ENCODE measurements at regions not wholly inside any gene's neighbourhood (a gene's known extent, or its start where the extent isn't known, plus 50 kb on each side); places are given as distances from the start of the nearest gene placed in this dataset.
"Not testable (repeated sequence)": the region's sequence is repeated elsewhere in the genome, so short reads cannot be mapped to it uniquely, and the experiment has no call there.

GRCh38 chr2:132352481-132353001 lies 64.1 kb upstream of the GPR39 start:
- H3K27me3 ChIP-seq; DNase-seq; H3K27ac ChIP-seq; intact Hi-C loops (cut with DNase I); H3K36me3 ChIP-seq; H3K9me3 ChIP-seq: not testable (repeated sequence)
- no CpG with 5 or more reads among the region's 44 CpGs for WGBS, 2 donors
- Histone ChIP-seq H3K4me1 (peaks cover 0 to 26% (median 0%) of the 10 kb centered on the region in 3 donors), H3K4me3 (peak overlapping the region; percentile 35 to 63 (median 50))
- peak in 1 of 6 experiments; percentile 9 for TF ChIP-seq CTCF (IDR thresholded peaks at IDR 0.05)

- H3K4me1 ChIP-seq: peaks cover 0 to 18% (median 0%) of the 10 kb centered on the region in 3 donors
- H3K36me3 ChIP-seq; DNase-seq; intact Hi-C loops (cut with DNase I); H3K27me3 ChIP-seq; H3K9me3 ChIP-seq: not testable (repeated sequence)
- peak overlapping the region in 1 of 4 donors; percentile 11 for H3K27ac ChIP-seq
- WGBS, 2 donors: 0 to 5% methylated on average over 8 to 10 of the region's 32 CpGs
- H3K4me3 ChIP-seq: peak overlapping the region; percentile 35 to 63 (median 50)
These were observed 63.2 kb upstream of the GPR39 start for GRCh38 chr2:132353380-132353779.

GRCh38 chr2:132360964-132361363 lies 55.6 kb upstream of the GPR39 start:
- DNase-seq; H3K4me1 ChIP-seq; intact Hi-C loops (cut with DNase I); H3K36me3 ChIP-seq; H3K27ac ChIP-seq; H3K27me3 ChIP-seq; H3K4me3 ChIP-seq: not testable (repeated sequence)
- H3K9me3 ChIP-seq: peaks cover 0 to 18% (median 0%) of the 10 kb centered on the region in 3 donors
- 82 to 91% methylated on average over 7 to 11 of the region's 19 CpGs for WGBS, 2 donors

- H3K27ac ChIP-seq; H3K27me3 ChIP-seq; H3K4me3 ChIP-seq; intact Hi-C loops (cut with DNase I); DNase-seq; H3K4me1 ChIP-seq; H3K36me3 ChIP-seq: not testable (repeated sequence)
- peaks cover 0 to 19% (median 0%) of the 10 kb centered on the region in 3 donors for H3K9me3 ChIP-seq
- 90% methylated on average over 2 of the region's 16 CpGs; no CpG with 5 or more reads in 1 of the 2 donors for WGBS, 2 donors
These were observed 55.1 kb upstream of the GPR39 start for GRCh38 chr2:132361498-132361897.

- H3K27me3 ChIP-seq; H3K27ac ChIP-seq; H3K4me1 ChIP-seq; H3K4me3 ChIP-seq; intact Hi-C loops (cut with DNase I); H3K36me3 ChIP-seq; DNase-seq: not testable (repeated sequence)
- peaks cover 0 to 19% (median 0%) of the 10 kb centered on the region in 3 donors for H3K9me3 ChIP-seq
- 58 to 69% methylated on average over 2 of the region's 2 CpGs for WGBS, 2 donors
These were observed 53.3 kb upstream of the GPR39 start for GRCh38 chr2:132363352-132363751.

- 73 to 83% methylated on average over 2 of the region's 3 CpGs for WGBS, 2 donors
These were observed 50.6 kb upstream of the GPR39 start for GRCh38 chr2:132365963-132366362.

GRCh38 chr2:132366421-132367180 lies 50.0 kb upstream of the GPR39 start:
- no peaks in the 10 kb centered on the region for H3K4me1 ChIP-seq
- H3K4me3 ChIP-seq: no peak overlapping the region
- H3K27ac ChIP-seq: no peak overlapping the region
- 62 to 76% methylated on average over 5 of the region's 5 CpGs for WGBS, 2 donors
- peaks cover 0 to 19% (median 0%) of the 10 kb centered on the region in 3 donors for H3K9me3 ChIP-seq
- no peak for DNase-seq
- intact Hi-C loops (cut with DNase I): no loop called here
- no peak for TF ChIP-seq POLR2A (IDR thresholded peaks at IDR 0.05)
- TF ChIP-seq CTCF (IDR thresholded peaks at IDR 0.05): no peak
- no peaks in the 10 kb centered on the region for H3K27me3 ChIP-seq
- H3K36me3 ChIP-seq: no peaks in the 10 kb centered on the region

More at GRCh38 chr2:132365963-132366362, 50.6 kb upstream of the GPR39 start:
- H3K4me1 ChIP-seq; H3K4me3 ChIP-seq; DNase-seq; H3K36me3 ChIP-seq; H3K27me3 ChIP-seq; intact Hi-C loops (cut with DNase I); H3K27ac ChIP-seq: not testable (repeated sequence)
- H3K9me3 ChIP-seq: peaks cover 0 to 19% (median 0%) of the 10 kb centered on the region in 3 donors

Small RNAs in the stretch of these regions (small RNA-seq; reads per million reads assigned to genes)
- gene MIR663B (0 reads per million in 4 donors), gene RNA5-8SP5 (0 to 0.07 (median 0) reads per million in 4 donors)

Data from esophagus squamous epithelium (tissue), 5 donors.